ENCODE measurements at regions not wholly inside any gene's neighbourhood (a gene's known extent, or its start where the extent isn't known, plus 50 kb on each side); places are given as distances from the start of the nearest gene placed in this dataset.
"Not testable (repeated sequence)": the region's sequence is repeated elsewhere in the genome, so short reads cannot be mapped to it uniquely, and the experiment has no call there.

DNA sequence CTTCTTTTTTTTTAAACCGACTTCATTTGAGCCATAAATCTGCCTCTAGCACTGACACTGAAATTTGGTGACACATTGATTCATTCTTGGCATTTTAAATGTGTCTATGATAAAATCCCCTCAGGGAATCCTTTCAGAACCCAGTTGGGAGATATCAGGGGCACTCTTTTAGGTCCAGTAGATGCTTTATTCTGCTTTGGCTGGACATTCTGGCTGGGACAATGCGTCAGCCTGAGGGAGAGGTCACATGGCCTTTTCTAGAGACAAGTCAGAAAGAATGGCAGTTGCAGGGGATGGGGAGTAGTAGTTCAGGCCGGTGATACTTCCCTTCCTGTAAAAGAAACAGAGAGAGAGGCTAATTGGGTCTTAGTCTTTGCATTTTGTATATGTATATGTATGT lies 63.1 kb downstream of the TRIM43 start:
- not testable (repeated sequence) for H3K4me1 ChIP-seq (ENCODE audit: control insufficient read depth, insufficient read depth, low read length); H3K27me3 ChIP-seq (ENCODE audit: control insufficient read depth, insufficient read depth, low read length, poor library complexity, severe bottlenecking); H3K9me3 ChIP-seq (ENCODE audit: control insufficient read depth, low read length); H3K27ac ChIP-seq (ENCODE audit: insufficient read depth, low read depth, low read length, poor library complexity, severe bottlenecking); H3K4me3 ChIP-seq (ENCODE audit: insufficient read depth, low read depth, low read length); H3K36me3 ChIP-seq (ENCODE audit: control insufficient read depth, insufficient read depth, low read length)
- no CpG with 5 or more reads among the region's 3 CpGs for WGBS, 2 experiments

DNA sequence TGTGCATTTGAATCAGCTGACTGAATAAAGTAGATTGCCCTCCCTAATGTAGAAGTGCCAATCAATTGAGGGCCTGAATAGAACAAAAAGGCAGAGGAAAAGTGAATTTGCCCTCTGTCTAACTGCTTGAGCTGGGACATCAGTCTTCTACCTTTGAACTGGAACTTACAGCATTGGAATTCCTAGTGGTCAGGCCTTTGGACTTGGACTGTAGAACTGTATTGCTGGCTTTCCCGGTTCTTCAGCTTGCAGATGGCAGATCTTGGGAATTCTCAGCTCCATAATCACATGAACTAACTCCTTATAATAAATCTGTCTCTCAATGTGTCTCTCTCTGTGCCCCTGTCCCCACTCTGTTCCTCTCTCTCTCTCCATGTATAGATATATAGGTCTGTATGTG lies 64.8 kb downstream of the TRIM43 start:
- WGBS, 2 experiments: 79 to 96% methylated on average over 1 of the region's 1 CpG

DNA sequence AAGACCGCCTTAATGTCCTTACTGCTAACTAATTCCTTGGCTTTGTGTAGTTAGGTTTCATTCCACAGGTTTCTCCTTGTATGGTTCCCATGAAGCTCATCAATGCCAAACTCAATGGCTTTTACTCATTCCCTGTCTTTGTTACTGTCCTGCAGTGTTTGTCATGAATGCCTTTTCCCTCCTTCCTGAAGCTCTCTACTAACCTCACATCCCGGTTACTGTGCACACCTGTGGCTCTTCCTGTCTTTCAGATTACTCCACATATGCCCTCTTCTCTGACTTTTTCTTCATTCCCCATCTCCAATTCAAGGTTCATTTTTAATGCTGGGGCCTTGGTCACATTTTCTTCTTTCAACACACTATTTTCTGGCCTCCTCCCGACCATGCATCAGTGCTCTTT lies 66.1 kb downstream of the TRIM43 start:
- not testable (repeated sequence) for H3K9me3 ChIP-seq (ENCODE audit: control insufficient read depth, low read length); H3K36me3 ChIP-seq (ENCODE audit: control insufficient read depth, insufficient read depth, low read length); H3K27ac ChIP-seq (ENCODE audit: insufficient read depth, low read depth, low read length, poor library complexity, severe bottlenecking); H3K4me3 ChIP-seq (ENCODE audit: insufficient read depth, low read depth, low read length); H3K4me1 ChIP-seq (ENCODE audit: control insufficient read depth, insufficient read depth, low read length); H3K27me3 ChIP-seq (ENCODE audit: control insufficient read depth, insufficient read depth, low read length, poor library complexity, severe bottlenecking)
- WGBS, 2 experiments: 81 to 88% methylated on average over 3 of the region's 3 CpGs

More for the DNA sequence above, 64.8 kb downstream of the TRIM43 start:
- H3K9me3 ChIP-seq (ENCODE audit: control insufficient read depth, low read length); H3K36me3 ChIP-seq (ENCODE audit: control insufficient read depth, insufficient read depth, low read length); H3K4me3 ChIP-seq (ENCODE audit: insufficient read depth, low read depth, low read length); H3K4me1 ChIP-seq (ENCODE audit: control insufficient read depth, insufficient read depth, low read length); H3K27me3 ChIP-seq (ENCODE audit: control insufficient read depth, insufficient read depth, low read length, poor library complexity, severe bottlenecking); H3K27ac ChIP-seq (ENCODE audit: insufficient read depth, low read depth, low read length, poor library complexity, severe bottlenecking): not testable (repeated sequence)

DNA sequence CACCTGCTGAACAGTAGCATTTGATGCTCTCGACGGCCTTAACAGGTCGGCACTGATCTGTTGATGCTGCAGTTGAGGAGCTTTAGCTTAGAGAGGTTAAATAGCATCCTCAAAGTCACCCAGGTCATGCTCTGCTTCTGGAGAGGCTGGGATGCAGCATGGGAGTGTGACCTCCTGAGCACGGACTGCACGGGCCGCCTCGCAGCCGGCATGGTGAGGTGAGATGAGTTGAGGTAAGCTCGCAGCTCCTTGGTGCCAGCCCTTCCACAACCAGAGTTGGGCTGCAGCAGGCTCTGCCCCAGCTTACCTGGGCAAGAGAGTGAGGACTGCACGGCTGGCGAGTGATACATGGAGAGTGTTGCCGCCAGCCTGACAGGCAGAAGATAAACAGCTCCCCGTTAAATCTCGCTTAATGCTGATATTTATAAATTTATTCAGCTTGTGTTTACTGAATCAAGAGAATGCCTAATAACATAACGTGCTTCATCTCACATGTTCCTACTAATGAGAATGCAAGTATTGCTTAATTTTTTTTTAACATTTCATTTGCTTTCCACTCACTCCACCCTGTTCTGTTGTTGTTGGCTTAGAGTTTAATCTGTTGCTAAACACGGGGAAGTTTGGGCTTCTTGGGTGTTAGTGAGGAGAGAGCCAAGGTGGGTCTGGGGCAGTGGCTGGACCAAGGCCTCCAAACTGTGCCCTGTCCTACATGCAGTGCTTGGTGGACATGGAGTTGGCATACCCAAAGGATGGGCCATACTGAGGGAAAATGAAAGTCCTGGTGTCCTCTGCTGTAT lies 69.2 kb downstream of the TRIM43 start:
- H3K27ac ChIP-seq (ENCODE audit: insufficient read depth, low read depth, low read length, poor library complexity, severe bottlenecking); H3K4me1 ChIP-seq (ENCODE audit: control insufficient read depth, insufficient read depth, low read length); H3K9me3 ChIP-seq (ENCODE audit: control insufficient read depth, low read length); H3K36me3 ChIP-seq (ENCODE audit: control insufficient read depth, insufficient read depth, low read length); H3K27me3 ChIP-seq (ENCODE audit: control insufficient read depth, insufficient read depth, low read length, poor library complexity, severe bottlenecking); H3K4me3 ChIP-seq (ENCODE audit: insufficient read depth, low read depth, low read length): not testable (repeated sequence)
- 95% methylated on average over 15 of the region's 16 CpGs for WGBS, 2 experiments

DNA sequence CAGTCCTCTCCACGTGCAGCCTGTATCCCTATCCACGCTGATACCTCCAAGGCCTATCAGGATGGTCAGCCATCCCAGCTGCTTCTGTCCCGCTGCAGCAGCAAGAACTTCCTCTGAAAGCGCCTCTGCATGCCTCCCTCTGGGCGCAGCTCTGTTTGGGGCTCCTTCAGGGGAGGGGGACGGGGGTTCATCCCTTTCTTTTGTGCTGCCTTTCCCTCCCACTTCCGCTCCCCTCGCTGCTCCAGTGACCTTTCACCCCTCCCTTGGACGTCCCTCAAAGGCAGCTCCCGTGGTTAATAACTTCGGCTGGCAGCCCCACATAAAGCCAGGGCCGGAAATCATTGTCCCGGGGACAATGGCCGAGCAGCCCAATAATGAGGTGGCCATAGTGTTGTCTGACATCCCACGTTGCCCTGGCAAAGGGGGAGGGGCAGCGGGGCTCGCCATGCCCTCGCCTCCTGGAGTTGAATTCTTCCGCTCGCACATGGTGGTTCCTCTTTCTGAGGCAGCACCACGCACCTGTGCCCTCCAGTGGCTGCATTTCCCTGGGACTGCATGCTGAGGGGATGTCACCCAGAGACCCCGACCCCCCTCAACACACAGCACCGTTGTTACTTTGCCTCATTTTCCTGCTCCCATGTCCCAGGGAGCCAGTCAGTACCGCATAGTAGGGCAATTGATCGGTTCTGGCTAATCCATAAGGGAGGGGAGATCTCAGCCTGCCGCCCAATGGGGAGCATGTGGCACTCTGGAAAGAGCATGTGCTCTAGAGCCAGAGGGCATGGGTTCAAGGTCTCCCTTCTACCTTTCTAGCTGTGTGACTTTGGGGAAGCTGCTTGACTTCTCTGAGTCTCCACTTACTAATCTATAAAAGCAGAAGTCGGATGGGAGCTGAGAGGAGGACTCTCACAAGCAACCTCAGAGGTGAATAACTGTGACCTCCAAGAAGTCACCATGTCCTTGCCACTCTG lies 72.0 kb downstream of the TRIM43 start:
- not testable (repeated sequence) for H3K27ac ChIP-seq (ENCODE audit: insufficient read depth, low read depth, low read length, poor library complexity, severe bottlenecking); H3K4me1 ChIP-seq (ENCODE audit: control insufficient read depth, insufficient read depth, low read length); H3K36me3 ChIP-seq (ENCODE audit: control insufficient read depth, insufficient read depth, low read length); H3K9me3 ChIP-seq (ENCODE audit: control insufficient read depth, low read length); H3K27me3 ChIP-seq (ENCODE audit: control insufficient read depth, insufficient read depth, low read length, poor library complexity, severe bottlenecking); H3K4me3 ChIP-seq (ENCODE audit: insufficient read depth, low read depth, low read length)
- WGBS, 2 experiments: 36 to 38% methylated on average over 27 of the region's 27 CpGs

DNA sequence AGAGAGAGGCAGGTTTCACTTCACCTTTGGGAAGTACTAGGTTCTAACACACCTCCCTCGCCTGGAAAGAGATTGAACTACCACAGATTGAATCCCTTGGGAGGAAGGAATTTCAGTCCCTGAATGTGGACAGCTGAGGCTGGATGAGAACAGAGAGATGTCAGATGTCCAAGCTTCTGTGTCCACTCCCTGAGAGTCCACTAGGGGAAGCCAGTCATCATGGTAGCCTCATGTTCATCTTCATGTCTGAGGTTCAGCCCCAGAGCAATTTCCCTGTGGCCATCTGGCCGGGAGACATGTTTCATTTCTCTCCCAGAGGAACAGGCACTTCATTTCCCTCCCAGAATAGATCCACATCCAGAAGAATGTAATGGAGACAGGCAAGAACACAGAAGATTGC lies 74.8 kb downstream of the TRIM43 start:
- H3K4me3 ChIP-seq (ENCODE audit: insufficient read depth, low read depth, low read length); H3K27me3 ChIP-seq (ENCODE audit: control insufficient read depth, insufficient read depth, low read length, poor library complexity, severe bottlenecking); H3K36me3 ChIP-seq (ENCODE audit: control insufficient read depth, insufficient read depth, low read length); H3K9me3 ChIP-seq (ENCODE audit: control insufficient read depth, low read length); H3K4me1 ChIP-seq (ENCODE audit: control insufficient read depth, insufficient read depth, low read length); H3K27ac ChIP-seq (ENCODE audit: insufficient read depth, low read depth, low read length, poor library complexity, severe bottlenecking): not testable (repeated sequence)
- WGBS, 2 experiments: 84 to 95% methylated on average over 2 of the region's 2 CpGs

DNA sequence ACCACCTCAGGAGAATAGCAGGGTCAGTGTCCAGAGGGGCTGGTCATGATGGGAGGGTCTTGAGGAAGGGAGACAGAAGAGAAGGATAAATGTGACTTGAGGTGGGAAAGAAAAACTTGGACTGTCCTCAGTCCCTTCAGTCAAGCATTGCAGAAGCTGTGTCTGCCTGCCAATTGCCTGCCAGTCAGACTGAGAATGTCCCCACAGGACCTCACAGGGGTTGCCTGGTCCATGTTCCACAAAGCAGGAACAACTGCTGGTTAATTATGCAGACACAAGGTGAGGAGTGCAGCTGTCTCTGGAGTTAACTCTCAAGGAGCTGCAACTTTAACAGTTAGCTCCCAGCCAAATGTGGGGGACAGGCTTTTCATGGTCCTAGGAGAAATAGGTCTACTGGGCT lies 75.7 kb downstream of the TRIM43 start:
- Histone ChIP-seq H3K27me3 (ENCODE audit: control insufficient read depth, insufficient read depth, low read length, poor library complexity, severe bottlenecking) (no peaks in the 10 kb centered on the region), H3K4me1 (ENCODE audit: control insufficient read depth, insufficient read depth, low read length) (no peaks in the 10 kb centered on the region), H3K4me3 (ENCODE audit: insufficient read depth, low read depth, low read length) (no peak overlapping the region), H3K9me3 (ENCODE audit: control insufficient read depth, low read length) (no peaks in the 10 kb centered on the region), H3K36me3 (ENCODE audit: control insufficient read depth, insufficient read depth, low read length) (no peaks in the 10 kb centered on the region), H3K27ac (ENCODE audit: insufficient read depth, low read depth, low read length, poor library complexity, severe bottlenecking) (no peak overlapping the region)

DNA sequence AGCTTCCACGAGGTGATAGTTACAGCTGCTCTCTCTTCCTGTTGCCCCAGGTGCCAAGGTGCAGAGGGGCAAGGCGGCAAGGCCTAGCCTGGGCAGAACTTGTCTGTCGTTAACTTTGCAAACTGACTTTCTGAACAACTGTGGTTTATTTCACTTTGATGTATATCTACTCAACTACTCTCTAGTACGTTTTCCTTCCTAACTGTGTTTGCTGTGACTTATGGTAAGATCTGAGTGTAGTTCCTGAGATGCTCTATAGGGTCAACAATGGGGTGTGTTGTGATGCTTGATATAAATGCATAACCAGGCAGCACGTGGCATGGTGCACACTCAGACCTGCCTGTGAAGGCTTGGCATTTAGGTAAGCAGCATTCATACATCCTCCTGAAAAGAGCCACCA lies 77.1 kb downstream of the TRIM43 start:
- H3K27me3 ChIP-seq (ENCODE audit: control insufficient read depth, insufficient read depth, low read length, poor library complexity, severe bottlenecking); H3K4me1 ChIP-seq (ENCODE audit: control insufficient read depth, insufficient read depth, low read length); H3K4me3 ChIP-seq (ENCODE audit: insufficient read depth, low read depth, low read length); H3K27ac ChIP-seq (ENCODE audit: insufficient read depth, low read depth, low read length, poor library complexity, severe bottlenecking); H3K36me3 ChIP-seq (ENCODE audit: control insufficient read depth, insufficient read depth, low read length); H3K9me3 ChIP-seq (ENCODE audit: control insufficient read depth, low read length): not testable (repeated sequence)
- 86 to 87% methylated on average over 5 of the region's 5 CpGs for WGBS, 2 experiments

DNA sequence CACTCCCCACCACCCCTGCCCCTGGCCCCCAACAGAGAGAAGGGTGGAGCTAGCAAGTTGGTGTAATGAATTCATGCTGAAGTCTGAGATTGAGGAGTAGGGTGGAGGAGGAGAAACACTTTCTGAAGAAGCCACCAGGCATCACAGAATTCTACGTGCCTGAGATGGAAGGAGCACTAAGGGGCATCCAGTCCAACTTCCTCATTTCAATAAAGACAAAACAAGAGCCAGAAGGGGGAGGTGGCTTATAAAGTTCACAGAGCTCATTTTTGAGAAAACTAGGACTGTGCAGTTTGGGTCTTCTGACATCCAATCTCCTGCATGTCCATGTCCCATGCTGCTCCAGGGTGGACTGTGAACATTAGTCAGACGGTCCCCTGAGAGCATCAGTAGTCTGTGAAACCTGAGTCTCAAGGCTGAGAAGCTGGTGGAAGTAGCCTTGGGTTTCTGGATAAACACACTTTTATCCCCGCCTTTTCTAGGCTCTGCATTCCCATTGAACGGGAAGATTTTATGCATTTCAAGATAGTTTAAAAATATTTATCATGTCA lies 77.7 kb downstream of the TRIM43 start:
- H3K9me3 ChIP-seq (ENCODE audit: control insufficient read depth, low read length): no peaks in the 10 kb centered on the region
- H3K4me1 ChIP-seq (ENCODE audit: control insufficient read depth, insufficient read depth, low read length): no peaks in the 10 kb centered on the region
- no peaks in the 10 kb centered on the region for H3K36me3 ChIP-seq (ENCODE audit: control insufficient read depth, insufficient read depth, low read length)
- no peak overlapping the region for H3K4me3 ChIP-seq (ENCODE audit: insufficient read depth, low read depth, low read length)
- H3K27ac ChIP-seq (ENCODE audit: insufficient read depth, low read depth, low read length, poor library complexity, severe bottlenecking): no peak overlapping the region
- WGBS, 2 experiments: 77 to 78% methylated on average over 1 to 2 of the region's 4 CpGs
- no peaks in the 10 kb centered on the region for H3K27me3 ChIP-seq (ENCODE audit: control insufficient read depth, insufficient read depth, low read length, poor library complexity, severe bottlenecking)

DNA sequence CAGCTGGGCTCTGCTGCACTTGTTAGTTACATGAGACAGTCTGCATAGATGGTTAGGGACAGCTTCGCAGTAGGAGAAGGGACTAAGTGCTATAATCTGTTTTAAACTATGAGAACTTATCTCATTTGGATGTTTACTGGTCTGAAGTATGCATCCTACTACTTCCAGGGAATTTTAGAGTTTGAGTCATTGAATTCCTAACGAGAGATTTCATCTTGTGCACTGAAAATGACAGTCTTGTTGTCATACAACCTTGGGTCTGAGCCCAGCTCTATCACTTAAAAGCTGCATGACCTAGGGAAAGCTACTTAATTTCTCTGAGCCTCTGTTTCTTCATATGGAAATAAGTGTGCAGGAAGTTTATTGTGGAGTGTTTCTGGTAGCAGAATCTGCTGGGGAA lies 78.4 kb downstream of the TRIM43 start:
- no peak overlapping the region for H3K27ac ChIP-seq (ENCODE audit: insufficient read depth, low read depth, low read length, poor library complexity, severe bottlenecking)
- no peak overlapping the region for H3K4me3 ChIP-seq (ENCODE audit: insufficient read depth, low read depth, low read length)
- WGBS, 2 experiments: 90 to 92% methylated on average over 2 of the region's 2 CpGs
- H3K36me3 ChIP-seq (ENCODE audit: control insufficient read depth, insufficient read depth, low read length): no peaks in the 10 kb centered on the region
- no peaks in the 10 kb centered on the region for H3K9me3 ChIP-seq (ENCODE audit: control insufficient read depth, low read length)
- no peaks in the 10 kb centered on the region for H3K4me1 ChIP-seq (ENCODE audit: control insufficient read depth, insufficient read depth, low read length)
- H3K27me3 ChIP-seq (ENCODE audit: control insufficient read depth, insufficient read depth, low read length, poor library complexity, severe bottlenecking): no peaks in the 10 kb centered on the region

Data from ectodermal cell (in vitro differentiated cells).